ENCODE measurements at regions not wholly inside any gene's neighbourhood (a gene's known extent, or its start where the extent isn't known, plus 50 kb on each side); places are given as distances from the start of the nearest gene placed in this dataset.

DNA sequence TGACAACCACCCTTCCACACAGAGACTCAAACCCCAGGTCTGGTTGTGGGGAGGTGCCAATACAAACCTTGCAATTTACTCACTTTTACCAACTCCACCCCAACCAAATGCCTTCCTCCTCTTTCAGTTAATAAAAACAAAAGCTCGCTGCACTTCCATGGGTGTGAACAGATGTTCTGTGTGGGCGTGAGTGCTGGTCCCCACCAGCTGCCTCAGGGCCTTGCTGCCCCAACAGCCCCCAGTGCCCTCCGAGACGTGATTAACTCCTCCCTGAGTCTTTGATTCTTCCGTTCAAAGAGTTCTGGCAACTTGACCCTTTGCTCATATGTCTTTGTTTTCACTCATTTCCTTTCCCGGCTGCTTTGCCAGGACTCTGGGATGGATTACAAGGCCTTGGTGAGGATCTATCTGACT is 258.9 kb upstream of the CXCR4 start:
- TF ChIP-seq, protein P1, sequence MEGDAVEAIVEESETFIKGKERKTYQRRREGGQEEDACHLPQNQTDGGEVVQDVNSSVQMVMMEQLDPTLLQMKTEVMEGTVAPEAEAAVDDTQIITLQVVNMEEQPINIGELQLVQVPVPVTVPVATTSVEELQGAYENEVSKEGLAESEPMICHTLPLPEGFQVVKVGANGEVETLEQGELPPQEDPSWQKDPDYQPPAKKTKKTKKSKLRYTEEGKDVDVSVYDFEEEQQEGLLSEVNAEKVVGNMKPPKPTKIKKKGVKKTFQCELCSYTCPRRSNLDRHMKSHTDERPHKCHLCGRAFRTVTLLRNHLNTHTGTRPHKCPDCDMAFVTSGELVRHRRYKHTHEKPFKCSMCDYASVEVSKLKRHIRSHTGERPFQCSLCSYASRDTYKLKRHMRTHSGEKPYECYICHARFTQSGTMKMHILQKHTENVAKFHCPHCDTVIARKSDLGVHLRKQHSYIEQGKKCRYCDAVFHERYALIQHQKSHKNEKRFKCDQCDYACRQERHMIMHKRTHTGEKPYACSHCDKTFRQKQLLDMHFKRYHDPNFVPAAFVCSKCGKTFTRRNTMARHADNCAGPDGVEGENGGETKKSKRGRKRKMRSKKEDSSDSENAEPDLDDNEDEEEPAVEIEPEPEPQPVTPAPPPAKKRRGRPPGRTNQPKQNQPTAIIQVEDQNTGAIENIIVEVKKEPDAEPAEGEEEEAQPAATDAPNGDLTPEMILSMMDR (IDR thresholded peaks at IDR 0.05; ENCODE audit: insufficient read depth, low read length, poor library complexity, severe bottlenecking), result no peak
- H3K27me3 ChIP-seq (ENCODE audit: control insufficient read depth, insufficient read depth, low read length), result no peaks in the 10 kb centered on the region
- H3K4me3 ChIP-seq (ENCODE audit: low read depth, low read length), result no peak overlapping the region
- H3K36me3 ChIP-seq (ENCODE audit: control insufficient read depth, insufficient read depth, low read length), result no peaks in the 10 kb centered on the region
- DNase-seq (ENCODE audit: low read depth), result no peak

DNA sequence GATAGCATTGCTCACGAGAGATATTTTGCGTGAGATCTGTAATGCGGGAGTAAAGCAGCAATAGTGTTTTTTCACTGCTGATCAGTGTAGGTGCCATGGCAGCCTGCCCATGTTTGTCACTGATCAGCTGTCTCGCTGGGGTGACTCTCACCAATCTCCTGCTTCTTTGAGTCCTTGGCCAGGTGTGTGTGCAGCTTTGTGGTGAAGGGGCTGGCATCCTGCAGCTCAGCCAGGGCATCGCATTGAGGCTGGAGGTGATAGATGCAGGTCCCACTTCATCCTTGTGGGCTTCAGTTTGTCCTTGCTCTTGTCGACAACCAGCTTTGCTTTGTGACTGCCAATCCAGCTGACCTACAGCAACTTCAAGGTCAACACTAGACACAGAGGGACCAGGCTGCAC is 258.3 kb upstream of the CXCR4 start:
- H3K4me3 ChIP-seq (ENCODE audit: low read depth, low read length), result no peak overlapping the region
- H3K27me3 ChIP-seq (ENCODE audit: control insufficient read depth, insufficient read depth, low read length), result no peaks in the 10 kb centered on the region
- no peaks in the 10 kb centered on the region for H3K36me3 ChIP-seq (ENCODE audit: control insufficient read depth, insufficient read depth, low read length)
- DNase-seq (ENCODE audit: low read depth), result no peak
- TF ChIP-seq, protein P1 (IDR thresholded peaks at IDR 0.05; ENCODE audit: insufficient read depth, low read length, poor library complexity, severe bottlenecking), result no peak

DNA sequence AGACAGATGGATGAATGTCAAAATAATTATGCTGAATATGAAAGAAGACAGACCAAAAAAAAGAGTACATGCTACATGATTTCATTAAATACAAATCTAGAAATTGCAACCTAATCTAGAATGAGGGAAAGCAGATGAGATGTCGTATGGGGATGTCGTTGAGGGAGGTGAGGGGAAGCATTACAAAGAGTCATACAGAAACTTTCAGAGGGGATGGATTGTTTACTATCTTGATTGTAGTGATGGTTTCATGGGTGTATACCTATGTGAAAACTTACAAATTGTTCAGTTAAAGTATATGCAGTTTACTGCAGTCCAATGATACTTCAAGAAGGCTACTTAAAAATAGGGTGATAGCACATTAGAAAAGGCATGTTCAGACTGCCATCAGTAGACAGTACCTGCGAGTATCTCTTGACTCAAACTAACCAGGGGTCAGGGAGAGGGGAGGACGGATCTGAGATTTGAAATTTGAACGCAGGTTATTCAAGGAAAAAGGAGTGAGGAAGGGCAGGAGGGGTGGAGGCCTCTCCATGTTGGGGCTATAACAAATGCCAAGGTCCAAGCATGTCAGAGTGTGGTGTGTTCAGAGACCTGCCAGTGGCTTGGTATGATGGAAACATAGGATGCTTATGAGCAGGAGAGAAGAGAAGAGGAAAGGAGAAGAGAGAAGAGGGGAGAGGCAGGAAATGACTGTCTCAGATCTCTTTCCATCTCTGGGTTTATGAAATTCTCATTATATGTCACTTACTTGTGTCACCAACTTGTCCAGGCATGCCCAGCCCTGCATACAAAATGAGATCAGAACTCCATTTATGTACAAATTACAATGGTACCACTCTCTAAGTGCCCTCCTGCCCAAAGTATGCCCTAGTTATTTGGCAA is 257.3 kb upstream of the CXCR4 start:
- no peak for DNase-seq (ENCODE audit: low read depth)
- Histone ChIP-seq H3K4me3 (ENCODE audit: low read depth, low read length) (no peak overlapping the region), H3K27me3 (ENCODE audit: control insufficient read depth, insufficient read depth, low read length) (no peaks in the 10 kb centered on the region), H3K36me3 (ENCODE audit: control insufficient read depth, insufficient read depth, low read length) (no peaks in the 10 kb centered on the region)
- TF ChIP-seq, protein P1 (IDR thresholded peaks at IDR 0.05; ENCODE audit: insufficient read depth, low read length, poor library complexity, severe bottlenecking), result no peak

DNA sequence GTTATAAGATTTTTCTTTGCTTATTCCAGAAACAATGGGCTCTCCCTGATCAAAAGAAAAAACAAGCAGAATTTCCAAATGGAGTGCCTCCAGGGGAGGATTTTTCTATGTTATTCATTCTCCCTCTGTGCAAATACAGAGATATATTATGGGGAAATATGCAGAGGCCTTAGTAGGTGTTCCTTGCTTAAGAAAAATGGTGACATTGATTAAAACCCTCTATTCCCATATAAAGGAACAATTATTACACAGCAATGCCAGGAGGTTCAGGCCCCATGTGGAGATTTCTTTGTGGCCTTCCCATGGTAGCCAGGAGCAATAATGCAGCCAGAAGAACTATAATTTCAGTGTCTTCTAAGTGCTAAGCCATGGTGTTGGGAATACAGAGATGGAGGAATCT is 255.9 kb upstream of the CXCR4 start:
- no peak for DNase-seq (ENCODE audit: low read depth)
- H3K4me3 ChIP-seq (ENCODE audit: low read depth, low read length), result no peak overlapping the region
- H3K27me3 ChIP-seq (ENCODE audit: control insufficient read depth, insufficient read depth, low read length), result no peaks in the 10 kb centered on the region
- TF ChIP-seq, protein P1 (IDR thresholded peaks at IDR 0.05; ENCODE audit: insufficient read depth, low read length, poor library complexity, severe bottlenecking), result no peak
- no peaks in the 10 kb centered on the region for H3K36me3 ChIP-seq (ENCODE audit: control insufficient read depth, insufficient read depth, low read length)

DNA sequence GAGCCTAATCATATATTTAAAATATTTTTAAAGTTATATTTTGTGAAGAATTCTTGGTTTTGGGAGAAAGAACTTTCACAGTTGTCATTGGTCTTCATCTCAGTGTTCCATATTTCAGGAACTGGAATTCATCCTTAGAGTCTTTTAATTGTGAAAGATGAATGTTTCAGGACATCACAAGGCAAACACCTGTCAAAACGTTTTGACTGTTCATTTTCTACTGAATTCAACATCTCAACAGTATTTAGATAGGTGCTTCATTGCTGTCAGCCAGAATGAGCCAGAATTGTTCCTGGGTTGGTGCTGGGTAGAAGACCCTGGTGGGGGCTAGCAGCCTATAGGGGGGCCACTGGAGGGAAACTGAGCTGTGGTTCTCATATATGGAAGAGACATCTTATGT is 255.1 kb upstream of the CXCR4 start:
- Histone ChIP-seq H3K4me3 (ENCODE audit: low read depth, low read length) (no peak overlapping the region), H3K36me3 (ENCODE audit: control insufficient read depth, insufficient read depth, low read length) (no peaks in the 10 kb centered on the region), H3K27me3 (ENCODE audit: control insufficient read depth, insufficient read depth, low read length) (no peaks in the 10 kb centered on the region)
- TF ChIP-seq, protein P1 (IDR thresholded peaks at IDR 0.05; ENCODE audit: insufficient read depth, low read length, poor library complexity, severe bottlenecking), result no peak
- no peak for DNase-seq (ENCODE audit: low read depth)

DNA sequence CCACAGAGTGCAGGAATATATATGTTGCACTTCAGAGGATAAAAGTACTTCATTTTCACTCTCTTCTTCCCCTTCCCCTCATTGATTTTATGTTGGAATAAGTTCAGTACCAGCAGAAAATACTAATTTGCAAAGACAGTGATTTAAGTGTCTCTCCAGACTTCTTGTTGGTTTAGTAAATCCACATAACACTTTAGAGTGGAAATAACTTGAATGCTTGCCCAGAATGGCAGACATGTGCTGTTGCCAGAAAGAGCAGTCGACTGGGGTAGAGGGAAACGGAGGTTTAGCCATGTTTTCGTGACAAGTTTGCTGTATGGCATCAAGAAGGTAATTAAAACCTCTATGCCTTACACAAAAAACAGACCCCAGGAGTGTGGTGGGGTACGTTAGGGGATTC is 246.0 kb upstream of the CXCR4 start:
- no peaks in the 10 kb centered on the region for H3K36me3 ChIP-seq (ENCODE audit: control insufficient read depth, insufficient read depth, low read length)
- TF ChIP-seq, protein P1 (IDR thresholded peaks at IDR 0.05; ENCODE audit: insufficient read depth, low read length, poor library complexity, severe bottlenecking), result no peak
- no peaks in the 10 kb centered on the region for H3K27me3 ChIP-seq (ENCODE audit: control insufficient read depth, insufficient read depth, low read length)
- no peak for DNase-seq (ENCODE audit: low read depth)
- H3K4me3 ChIP-seq (ENCODE audit: low read depth, low read length), result no peak overlapping the region

Measured in kidney epithelial cell (primary cell).